Vagina (tissue), 2 donors: ENCODE measurements at regions not wholly inside any gene's neighbourhood (a gene's known extent, or its start where the extent isn't known, plus 50 kb on each side); places are given as distances from the start of the nearest gene placed in this dataset.

Source experiments
- POLR2A ChIP-seq, 2 donors: fragments of 450-650 bp; IDR thresholded peaks; one replicate each; pipeline ENCODE4 v1.6.1; 2017; ENCODE audit warnings: antibody characterized with exemption in 2 of 2, mild to moderate bottlenecking in 2 of 2, moderate library complexity in 2 of 2
- POLR2AphosphoS5 ChIP-seq, 2 donors: sonication (generic); formaldehyde crosslinking; IDR thresholded peaks; one replicate each; pipeline ENCODE4 v1.9.0; 2017; ENCODE audit warnings: antibody characterized with exemption in 2 of 2, mild to moderate bottlenecking in 2 of 2, low read depth in 1 of 2; ENCODE audit not compliant: insufficient read depth in 1 of 2

DNA sequence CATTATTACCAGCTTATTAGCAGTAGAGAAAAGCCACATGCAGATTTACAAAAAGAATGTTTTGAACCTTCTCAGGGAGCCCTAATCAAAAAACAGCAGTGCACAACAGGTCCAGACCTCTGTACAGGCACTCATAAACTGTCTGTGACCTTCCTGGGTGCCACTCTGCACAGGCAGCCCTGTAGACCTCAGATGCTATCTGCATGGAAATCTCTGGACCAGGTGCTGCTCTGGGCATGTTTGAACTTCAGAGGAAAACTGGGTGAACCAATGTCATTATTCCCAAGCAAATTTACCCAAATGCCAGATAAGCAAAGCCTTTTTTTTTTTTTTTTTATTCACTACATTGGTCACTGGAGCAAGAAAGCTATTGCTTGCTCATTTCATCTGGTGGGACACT is 104.2 kb downstream of the NPY start:
- TF ChIP-seq POLR2AphosphoS5 (IDR thresholded peaks at IDR 0.05; ENCODE audit: insufficient read depth in 1 of 2, low read depth in 1 of 2), result no peak
- TF ChIP-seq POLR2A (IDR thresholded peaks at IDR 0.05), result no peak
